ENCODE measurements at regions not wholly inside any gene's neighbourhood (a gene's known extent, or its start where the extent isn't known, plus 50 kb on each side); places are given as distances from the start of the nearest gene placed in this dataset.

DNA sequence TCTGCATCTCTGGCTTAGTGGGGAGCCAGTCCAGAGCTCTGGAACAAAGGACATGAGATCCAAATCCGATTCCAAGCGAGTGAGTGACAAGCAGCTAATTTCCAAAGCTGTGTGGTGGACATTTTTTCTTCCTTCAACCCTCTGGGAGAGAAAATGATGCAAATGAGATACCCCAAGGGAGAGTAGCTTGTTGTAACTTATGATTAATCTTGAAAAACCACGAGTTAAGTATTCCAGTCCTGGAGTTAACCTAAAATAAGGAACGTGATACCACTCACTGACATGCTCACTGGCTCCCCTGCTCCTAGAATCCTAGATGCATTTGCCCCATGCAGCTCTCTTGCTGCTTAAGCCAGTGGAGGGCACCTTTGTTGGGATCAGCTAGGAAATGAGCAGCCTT, 116.0 kb upstream of the HABP2 start:
- H3K27ac ChIP-seq, result no peak overlapping the region
- H3K4me1 ChIP-seq, result no peaks in the 10 kb centered on the region
- WGBS, 2 donors, result 65 to 78% methylated on average over 4 of the region's 4 CpGs
- H3K27me3 ChIP-seq, result no peaks in the 10 kb centered on the region
- no peaks in the 10 kb centered on the region for H3K36me3 ChIP-seq
- TF ChIP-seq, protein P1, sequence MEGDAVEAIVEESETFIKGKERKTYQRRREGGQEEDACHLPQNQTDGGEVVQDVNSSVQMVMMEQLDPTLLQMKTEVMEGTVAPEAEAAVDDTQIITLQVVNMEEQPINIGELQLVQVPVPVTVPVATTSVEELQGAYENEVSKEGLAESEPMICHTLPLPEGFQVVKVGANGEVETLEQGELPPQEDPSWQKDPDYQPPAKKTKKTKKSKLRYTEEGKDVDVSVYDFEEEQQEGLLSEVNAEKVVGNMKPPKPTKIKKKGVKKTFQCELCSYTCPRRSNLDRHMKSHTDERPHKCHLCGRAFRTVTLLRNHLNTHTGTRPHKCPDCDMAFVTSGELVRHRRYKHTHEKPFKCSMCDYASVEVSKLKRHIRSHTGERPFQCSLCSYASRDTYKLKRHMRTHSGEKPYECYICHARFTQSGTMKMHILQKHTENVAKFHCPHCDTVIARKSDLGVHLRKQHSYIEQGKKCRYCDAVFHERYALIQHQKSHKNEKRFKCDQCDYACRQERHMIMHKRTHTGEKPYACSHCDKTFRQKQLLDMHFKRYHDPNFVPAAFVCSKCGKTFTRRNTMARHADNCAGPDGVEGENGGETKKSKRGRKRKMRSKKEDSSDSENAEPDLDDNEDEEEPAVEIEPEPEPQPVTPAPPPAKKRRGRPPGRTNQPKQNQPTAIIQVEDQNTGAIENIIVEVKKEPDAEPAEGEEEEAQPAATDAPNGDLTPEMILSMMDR (IDR thresholded peaks at IDR 0.05), result no peak
- TF ChIP-seq EP300 (IDR thresholded peaks at IDR 0.05) (no peak), POLR2A (IDR thresholded peaks at IDR 0.05) (no peak), POLR2AphosphoS5 (IDR thresholded peaks at IDR 0.05) (no peak)
- no peak overlapping the region for H3K4me3 ChIP-seq
- H3K9me3 ChIP-seq, result no peaks in the 10 kb centered on the region
- no peak for DNase-seq
- intact Hi-C loops (cut with DNase I), result no loop called here

DNA sequence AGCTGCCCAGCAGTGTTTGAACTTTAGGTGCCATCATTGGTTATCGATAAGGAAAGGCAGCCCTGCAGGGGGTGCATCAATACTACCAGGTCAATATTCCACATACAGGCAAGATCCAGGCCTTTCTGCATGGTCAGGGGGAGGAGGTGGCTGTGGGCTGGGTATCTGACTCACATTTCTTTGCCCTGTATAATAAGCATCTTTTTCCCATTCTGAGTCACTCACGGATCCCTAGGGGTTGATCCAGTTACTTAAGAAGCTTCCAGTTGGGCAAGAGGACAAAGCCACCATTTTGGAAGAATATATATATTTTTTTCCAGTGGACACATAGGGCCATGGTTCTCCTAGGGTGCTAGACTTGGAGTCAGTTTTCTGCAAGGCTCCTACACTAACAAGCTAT, 114.2 kb upstream of the HABP2 start:
- H3K27ac ChIP-seq, result no peak overlapping the region
- no peaks in the 10 kb centered on the region for H3K36me3 ChIP-seq
- no peak for DNase-seq
- no peaks in the 10 kb centered on the region for H3K4me1 ChIP-seq
- H3K9me3 ChIP-seq, result no peaks in the 10 kb centered on the region
- no peak overlapping the region for H3K4me3 ChIP-seq
- intact Hi-C loops (cut with DNase I), result no loop called here
- TF ChIP-seq EP300 (IDR thresholded peaks at IDR 0.05), result no peak
- no peak for TF ChIP-seq POLR2AphosphoS5 (IDR thresholded peaks at IDR 0.05)
- no peaks in the 10 kb centered on the region for H3K27me3 ChIP-seq
- WGBS, 2 donors, result 88 to 89% methylated on average over 2 of the region's 2 CpGs

DNA sequence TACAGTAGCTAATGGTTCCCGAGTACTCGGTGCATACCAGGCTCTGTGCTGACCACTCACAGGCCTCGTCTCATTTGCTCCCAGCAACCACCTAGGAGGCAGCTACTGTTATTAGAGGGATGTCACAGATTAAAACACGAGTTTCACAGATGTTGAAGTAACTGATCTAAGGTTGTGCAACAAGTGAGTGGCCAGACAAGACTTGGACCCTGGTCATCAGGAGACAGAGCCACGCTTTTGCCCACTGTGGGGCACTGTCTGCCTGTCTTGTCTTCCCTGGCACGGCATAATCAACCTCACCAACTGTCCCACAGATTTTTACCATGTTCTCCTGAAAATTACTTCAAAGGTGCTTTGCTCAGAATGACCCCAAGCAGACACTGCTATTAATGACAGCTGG, 111.6 kb upstream of the HABP2 start:
- WGBS, 2 donors, result 81 to 89% methylated on average over 6 of the region's 6 CpGs
- intact Hi-C loops (cut with DNase I), result no loop called here
- DNase-seq, result no peak
- no peak overlapping the region for H3K4me3 ChIP-seq
- no peaks in the 10 kb centered on the region for H3K4me1 ChIP-seq
- TF ChIP-seq, protein P1 (IDR thresholded peaks at IDR 0.05), result no peak
- no peak for TF ChIP-seq EP300 (IDR thresholded peaks at IDR 0.05)
- TF ChIP-seq POLR2AphosphoS5 (IDR thresholded peaks at IDR 0.05), result no peak
- TF ChIP-seq POLR2A (IDR thresholded peaks at IDR 0.05), result no peak
- no peaks in the 10 kb centered on the region for H3K27me3 ChIP-seq
- no peaks in the 10 kb centered on the region for H3K9me3 ChIP-seq
- no peak overlapping the region for H3K27ac ChIP-seq
- H3K36me3 ChIP-seq, result no peaks in the 10 kb centered on the region

DNA sequence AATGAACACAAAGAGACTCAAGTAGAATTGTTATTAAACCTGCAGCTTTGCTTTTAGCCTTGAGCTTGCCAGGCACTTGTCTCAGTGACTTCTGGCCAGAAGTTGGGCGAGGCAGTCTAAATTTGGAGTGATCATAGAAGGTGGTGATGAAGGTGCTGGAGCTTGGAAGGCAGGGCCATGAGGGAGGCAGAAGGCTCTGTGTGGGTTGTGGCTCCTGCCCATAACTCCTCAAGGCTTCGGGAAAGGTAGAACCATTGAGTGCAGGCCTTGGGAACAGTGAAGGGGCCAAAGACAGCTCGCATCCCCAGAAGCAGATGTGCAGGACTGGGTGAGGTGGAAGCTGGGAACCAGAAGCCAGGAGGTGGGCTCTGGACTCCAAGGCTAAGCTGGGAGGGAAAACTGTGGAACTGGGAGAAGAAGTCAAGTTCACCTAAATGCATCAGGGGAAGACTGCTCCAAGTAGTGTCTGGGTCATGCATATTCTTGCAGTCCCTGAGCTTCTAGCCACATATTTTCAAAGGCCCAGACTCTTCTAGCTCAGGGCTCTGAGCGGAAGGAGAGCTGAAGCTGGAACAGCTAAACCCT, 111.1 kb upstream of the HABP2 start:
- WGBS, 2 donors, result 94% methylated on average over 4 of the region's 4 CpGs
- DNase-seq, result no peak
- TF ChIP-seq POLR2A (IDR thresholded peaks at IDR 0.05) (no peak), EP300 (IDR thresholded peaks at IDR 0.05) (no peak), POLR2AphosphoS5 (IDR thresholded peaks at IDR 0.05) (no peak)
- TF ChIP-seq, protein P1 (IDR thresholded peaks at IDR 0.05), result no peak

DNA sequence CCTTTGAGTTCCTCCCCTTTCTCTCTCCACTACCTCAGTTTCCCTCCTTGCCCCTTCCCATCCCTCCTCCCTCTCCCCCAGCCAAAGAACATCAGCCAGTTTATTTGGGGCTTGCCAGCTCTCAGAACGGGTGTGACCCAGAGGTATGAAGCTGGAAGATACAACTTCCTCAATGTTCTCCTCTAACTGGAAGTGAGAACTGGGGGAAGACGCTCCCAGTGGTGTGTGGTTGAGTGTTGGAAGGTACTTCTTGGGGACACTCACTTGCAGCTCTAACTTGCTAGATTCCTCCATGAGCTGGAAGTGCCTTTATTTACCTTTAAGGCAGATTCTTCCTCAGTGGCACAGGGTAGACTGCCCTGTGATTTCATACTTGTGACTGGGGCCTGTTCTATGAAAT, 110.5 kb upstream of the HABP2 start:
- Histone ChIP-seq H3K36me3 (no peaks in the 10 kb centered on the region), H3K9me3 (no peaks in the 10 kb centered on the region), H3K4me3 (no peak overlapping the region), H3K27ac (no peak overlapping the region), H3K4me1 (no peaks in the 10 kb centered on the region), H3K27me3 (no peaks in the 10 kb centered on the region)
- intact Hi-C loops (cut with DNase I), result no loop called here
- WGBS, 2 donors, result 37 to 59% methylated on average over 2 of the region's 2 CpGs
- no peak for DNase-seq
- TF ChIP-seq, protein P1 (IDR thresholded peaks at IDR 0.05), result no peak
- TF ChIP-seq EP300 (IDR thresholded peaks at IDR 0.05) (no peak), POLR2A (IDR thresholded peaks at IDR 0.05) (no peak), POLR2AphosphoS5 (IDR thresholded peaks at IDR 0.05) (no peak)

More for the DNA sequence above, 111.1 kb upstream of the HABP2 start:
- H3K9me3 ChIP-seq, result no peaks in the 10 kb centered on the region
- no peak overlapping the region for H3K27ac ChIP-seq
- H3K4me3 ChIP-seq, result no peak overlapping the region
- no peaks in the 10 kb centered on the region for H3K27me3 ChIP-seq
- intact Hi-C loops (cut with DNase I), result no loop called here
- H3K36me3 ChIP-seq, result no peaks in the 10 kb centered on the region
- H3K4me1 ChIP-seq, result no peaks in the 10 kb centered on the region

Data from sigmoid colon (tissue), 6 donors.